ENCODE measurements at regions not wholly inside any gene's neighbourhood (a gene's known extent, or its start where the extent isn't known, plus 50 kb on each side); places are given as distances from the start of the nearest gene placed in this dataset.
"Not testable (repeated sequence)": the region's sequence is repeated elsewhere in the genome, so short reads cannot be mapped to it uniquely, and the experiment has no call there.

DNA sequence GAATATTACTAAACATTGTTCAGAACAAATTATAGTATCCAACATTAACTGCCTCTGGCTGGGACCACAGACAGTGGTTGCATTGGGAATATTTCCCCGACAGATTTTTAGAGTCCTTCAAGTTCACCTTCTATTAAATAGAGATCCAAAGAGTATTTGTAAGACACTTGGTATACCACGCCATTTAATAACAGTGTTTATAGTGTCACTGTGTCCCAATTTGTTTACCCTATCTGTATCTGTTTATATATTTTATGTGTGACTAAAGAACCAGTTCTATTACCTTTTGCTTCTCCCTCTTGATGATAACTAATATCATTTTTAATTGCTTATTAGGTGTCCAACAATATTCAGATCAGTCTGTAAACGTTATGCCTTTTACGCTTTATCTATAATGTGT, 191.3 kb upstream of the IRX5 start:
- Histone ChIP-seq H3K27me3 (ENCODE audit: control insufficient read depth, insufficient read depth, low read length) (no peaks in the 10 kb centered on the region), H3K4me3 (ENCODE audit: low read depth, low read length) (no peak overlapping the region), H3K9ac (no peak overlapping the region), H3K4me2 (ENCODE audit: low read length) (no peak overlapping the region), H3K9me3 (ENCODE audit: control insufficient read depth, low read length) (no peaks in the 10 kb centered on the region), H3K36me3 (ENCODE audit: control insufficient read depth, insufficient read depth, low read length) (no peaks in the 10 kb centered on the region), H3K79me2 (no peaks in the 10 kb centered on the region), H2AFZ (no peak overlapping the region), H3K27ac (no peak overlapping the region), H3K4me1 (no peaks in the 10 kb centered on the region)
- TF ChIP-seq, protein P1, sequence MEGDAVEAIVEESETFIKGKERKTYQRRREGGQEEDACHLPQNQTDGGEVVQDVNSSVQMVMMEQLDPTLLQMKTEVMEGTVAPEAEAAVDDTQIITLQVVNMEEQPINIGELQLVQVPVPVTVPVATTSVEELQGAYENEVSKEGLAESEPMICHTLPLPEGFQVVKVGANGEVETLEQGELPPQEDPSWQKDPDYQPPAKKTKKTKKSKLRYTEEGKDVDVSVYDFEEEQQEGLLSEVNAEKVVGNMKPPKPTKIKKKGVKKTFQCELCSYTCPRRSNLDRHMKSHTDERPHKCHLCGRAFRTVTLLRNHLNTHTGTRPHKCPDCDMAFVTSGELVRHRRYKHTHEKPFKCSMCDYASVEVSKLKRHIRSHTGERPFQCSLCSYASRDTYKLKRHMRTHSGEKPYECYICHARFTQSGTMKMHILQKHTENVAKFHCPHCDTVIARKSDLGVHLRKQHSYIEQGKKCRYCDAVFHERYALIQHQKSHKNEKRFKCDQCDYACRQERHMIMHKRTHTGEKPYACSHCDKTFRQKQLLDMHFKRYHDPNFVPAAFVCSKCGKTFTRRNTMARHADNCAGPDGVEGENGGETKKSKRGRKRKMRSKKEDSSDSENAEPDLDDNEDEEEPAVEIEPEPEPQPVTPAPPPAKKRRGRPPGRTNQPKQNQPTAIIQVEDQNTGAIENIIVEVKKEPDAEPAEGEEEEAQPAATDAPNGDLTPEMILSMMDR (IDR thresholded peaks at IDR 0.05): no peak

DNA sequence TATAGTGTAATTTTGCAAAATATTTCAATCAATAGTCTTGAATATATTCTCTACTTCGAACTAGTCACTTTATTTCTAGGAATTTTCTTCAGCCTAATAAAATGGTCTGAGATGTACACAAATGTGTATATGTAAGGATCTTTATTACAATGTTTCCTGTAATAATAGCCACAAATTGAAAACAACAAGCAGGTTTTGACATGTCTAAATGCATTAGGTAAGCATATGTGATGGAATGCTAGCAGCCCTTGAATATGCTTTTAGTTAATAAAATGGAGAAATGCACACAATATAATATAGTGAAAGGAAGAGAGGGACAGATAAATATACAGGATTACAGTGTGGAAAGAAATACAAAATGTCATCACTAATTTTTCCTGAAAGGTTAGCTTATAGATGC, 196.5 kb upstream of the IRX5 start:
- H3K27me3 ChIP-seq (ENCODE audit: control insufficient read depth, insufficient read depth, low read length): no peaks in the 10 kb centered on the region
- no peaks in the 10 kb centered on the region for H3K4me1 ChIP-seq
- no peak overlapping the region for H3K9ac ChIP-seq
- no peak overlapping the region for H3K4me3 ChIP-seq (ENCODE audit: low read depth, low read length)
- H3K9me3 ChIP-seq (ENCODE audit: control insufficient read depth, low read length): no peaks in the 10 kb centered on the region
- no peak overlapping the region for H2AFZ ChIP-seq
- H3K27ac ChIP-seq: no peak overlapping the region
- H3K36me3 ChIP-seq (ENCODE audit: control insufficient read depth, insufficient read depth, low read length): no peaks in the 10 kb centered on the region
- H3K79me2 ChIP-seq: no peaks in the 10 kb centered on the region
- no peak overlapping the region for H3K4me2 ChIP-seq (ENCODE audit: low read length)
- TF ChIP-seq, protein P1 (IDR thresholded peaks at IDR 0.05): no peak

DNA sequence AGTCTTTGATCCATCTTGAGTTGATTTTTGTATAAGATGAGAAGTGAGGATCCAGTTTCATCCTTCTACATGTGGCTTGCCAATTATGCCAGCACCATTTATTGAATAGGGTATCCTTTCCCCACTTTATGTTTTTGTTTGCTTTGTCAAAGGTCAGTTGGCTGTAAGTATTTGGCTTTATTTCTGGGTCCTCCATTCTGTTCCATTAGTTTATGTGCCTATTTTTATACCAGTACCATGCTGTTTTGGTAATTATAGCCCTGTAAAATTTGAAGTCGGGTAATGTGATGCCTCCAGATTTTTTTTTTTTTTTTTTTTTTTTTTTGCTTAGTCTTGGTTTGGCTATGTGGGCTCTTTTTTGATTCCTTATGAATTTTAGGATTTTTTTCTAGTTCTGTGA, 203.0 kb upstream of the IRX5 start:
- H3K4me3 ChIP-seq (ENCODE audit: low read depth, low read length); H2AFZ ChIP-seq; H3K36me3 ChIP-seq (ENCODE audit: control insufficient read depth, insufficient read depth, low read length); H3K27me3 ChIP-seq (ENCODE audit: control insufficient read depth, insufficient read depth, low read length); H3K4me1 ChIP-seq; H3K4me2 ChIP-seq (ENCODE audit: low read length); H3K79me2 ChIP-seq; H3K9me3 ChIP-seq (ENCODE audit: control insufficient read depth, low read length); H3K27ac ChIP-seq; H3K9ac ChIP-seq: not testable (repeated sequence)

DNA sequence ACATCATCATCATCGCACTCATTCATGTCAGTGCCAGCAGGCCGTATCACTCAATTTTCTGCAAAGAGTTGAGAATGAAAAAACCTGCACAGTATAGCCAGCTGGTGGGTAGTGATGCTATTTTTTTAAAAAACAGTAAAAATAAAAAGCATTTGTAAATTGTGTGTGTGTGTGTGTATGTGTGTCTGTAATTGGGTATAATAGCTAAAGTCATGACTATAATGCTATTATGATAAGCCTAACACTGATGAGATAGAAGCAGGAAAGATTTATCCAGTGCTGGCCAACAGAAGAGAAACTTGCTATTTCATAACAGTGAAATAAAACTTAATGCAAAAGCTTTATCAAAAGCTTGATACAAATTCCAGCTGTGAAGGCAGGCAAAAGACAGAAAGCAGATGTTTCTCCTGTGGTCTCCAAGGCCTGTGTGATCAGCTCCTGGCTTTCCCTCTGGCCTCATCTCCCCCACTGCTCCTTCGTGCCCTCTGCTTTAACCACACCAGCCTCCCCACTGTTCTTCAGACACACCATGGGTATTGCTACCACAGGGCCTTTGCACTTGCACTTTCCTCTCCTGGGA, 206.2 kb upstream of the IRX5 start:
- Histone ChIP-seq H3K36me3 (ENCODE audit: control insufficient read depth, insufficient read depth, low read length) (no peaks in the 10 kb centered on the region), H3K79me2 (no peaks in the 10 kb centered on the region), H3K9me3 (ENCODE audit: control insufficient read depth, low read length) (no peaks in the 10 kb centered on the region), H3K4me2 (ENCODE audit: low read length) (no peak overlapping the region), H3K4me1 (no peaks in the 10 kb centered on the region), H3K4me3 (ENCODE audit: low read depth, low read length) (no peak overlapping the region), H3K9ac (no peak overlapping the region), H3K27me3 (ENCODE audit: control insufficient read depth, insufficient read depth, low read length) (no peaks in the 10 kb centered on the region), H3K27ac (no peak overlapping the region), H2AFZ (no peak overlapping the region)
- TF ChIP-seq, protein P1 (IDR thresholded peaks at IDR 0.05): no peak

DNA sequence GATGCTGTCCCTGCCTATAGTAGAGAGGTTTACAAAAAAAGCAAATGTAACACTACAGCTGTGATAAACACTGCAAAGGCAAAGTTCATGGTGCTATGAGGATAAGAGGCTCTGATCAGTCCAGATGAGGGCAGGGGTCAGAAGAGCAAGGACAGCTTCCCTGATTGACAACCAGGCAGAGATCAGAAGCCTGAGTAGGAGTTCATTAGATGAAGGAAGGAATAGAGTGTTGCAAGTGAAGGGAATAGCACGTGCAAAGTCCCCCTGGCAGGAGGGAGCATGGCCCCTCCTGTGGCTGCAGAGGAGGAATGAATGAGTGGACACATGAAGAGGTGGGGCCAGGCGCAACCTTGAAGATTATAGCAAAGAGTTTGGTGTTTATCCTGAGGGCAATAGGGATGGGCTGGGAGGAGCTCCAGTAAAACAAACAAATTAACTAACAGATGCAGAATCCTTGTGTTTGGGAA, 208.4 kb upstream of the IRX5 start:
- Histone ChIP-seq H3K27ac (no peak overlapping the region), H3K4me3 (ENCODE audit: low read depth, low read length) (no peak overlapping the region), H3K9ac (no peak overlapping the region), H3K4me2 (ENCODE audit: low read length) (no peak overlapping the region), H3K79me2 (no peaks in the 10 kb centered on the region), H3K36me3 (ENCODE audit: control insufficient read depth, insufficient read depth, low read length) (no peaks in the 10 kb centered on the region), H2AFZ (no peak overlapping the region), H3K9me3 (ENCODE audit: control insufficient read depth, low read length) (no peaks in the 10 kb centered on the region), H3K27me3 (ENCODE audit: control insufficient read depth, insufficient read depth, low read length) (no peaks in the 10 kb centered on the region), H3K4me1 (no peaks in the 10 kb centered on the region)
- TF ChIP-seq, protein P1 (IDR thresholded peaks at IDR 0.05): no peak
